Esophagus (tissue), 2 donors: ENCODE measurements at regions not wholly inside any gene's neighbourhood (a gene's known extent, or its start where the extent isn't known, plus 50 kb on each side); places are given as distances from the start of the nearest gene placed in this dataset.

Source experiments
- H3K27ac ChIP-seq, 2 donors: one replicate each; pipeline ENCODE4 v1.5.1; 2013; ENCODE audit warnings: low read depth in 2 of 2, mild to moderate bottlenecking in 2 of 2, inconsistent platforms in 1 of 2, low read length in 1 of 2, moderate library complexity in 1 of 2
- H3K27me3 ChIP-seq, 2 donors: one replicate each; pipeline ENCODE4 v1.6.1; 2013; ENCODE audit warnings: low read length in 2 of 2, control low read depth in 1 of 2, mild to moderate bottlenecking in 1 of 2; ENCODE audit not compliant: insufficient read depth in 2 of 2, control insufficient read depth in 1 of 2
- H3K36me3 ChIP-seq, 2 donors: one replicate each; pipeline ENCODE4 v1.6.1; 2013; ENCODE audit warnings: low read length in 1 of 2; ENCODE audit not compliant: control insufficient read depth in 2 of 2, insufficient read depth in 2 of 2
- H3K4me1 ChIP-seq, 2 donors: one replicate each; pipeline ENCODE4 v1.6.1; 2013; ENCODE audit warnings: low read length in 1 of 2; ENCODE audit not compliant: control insufficient read depth in 2 of 2, insufficient read depth in 2 of 2
- H3K4me3 ChIP-seq, 2 donors: one replicate each; pipeline ENCODE4 v1.5.1; 2013; ENCODE audit warnings: low read length in 2 of 2, mild to moderate bottlenecking in 2 of 2, low read depth in 1 of 2, moderate library complexity in 1 of 2
- H3K9me3 ChIP-seq, 2 donors: one replicate each; pipeline ENCODE4 v1.6.1; 2013; ENCODE audit warnings: mild to moderate bottlenecking in 2 of 2, low read depth in 1 of 2, low read length in 1 of 2, moderate library complexity in 1 of 2; ENCODE audit not compliant: control insufficient read depth in 2 of 2, insufficient read depth in 1 of 2
- WGBS, 2 donors: extraction: QIAGEN DNeasy Blood & Tissue Kit; methylation state at CpG; one replicate each; pipeline ENCODE4 v1.1.7; 2013; 5-methylcytosine and 5-hydroxymethylcytosine counted together
- donor health status: healthy with polysubstance abuse.
- donor health status: Bipolar disorder and iron deficiency.

GRCh38 chr6:12436224-12436623 lies 146.1 kb downstream of the EDN1 start:
- no peaks in the 10 kb centered on the region for H3K27me3 ChIP-seq
- H3K4me1 ChIP-seq = no peaks in the 10 kb centered on the region
- H3K9me3 ChIP-seq = no peaks in the 10 kb centered on the region
- H3K4me3 ChIP-seq = no peak overlapping the region
- H3K36me3 ChIP-seq = no peaks in the 10 kb centered on the region
- H3K27ac ChIP-seq = no peak overlapping the region
- 45 to 47% methylated on average over 3 of the region's 3 CpGs for WGBS, 2 donors

DNA sequence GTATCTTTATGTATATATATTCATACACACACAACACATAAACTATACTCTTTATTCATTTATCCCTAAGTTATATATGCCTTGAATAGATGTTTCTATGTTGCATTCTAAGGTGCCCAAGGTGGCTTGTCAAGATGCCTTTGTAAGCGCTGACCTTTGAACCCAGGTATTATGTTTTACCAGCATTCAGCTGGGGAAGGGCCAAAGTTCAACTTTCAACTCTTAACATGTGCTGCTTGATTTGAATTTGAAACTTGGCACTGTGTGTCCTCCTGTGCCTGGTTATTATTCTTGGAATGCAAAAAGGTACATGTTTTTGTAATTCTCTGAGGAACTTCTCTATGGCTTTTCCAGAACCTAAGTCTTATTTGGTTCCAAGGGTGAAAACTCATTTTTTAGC lies 146.5 kb downstream of the EDN1 start:
- 63 to 98% methylated on average over 1 of the region's 1 CpG for WGBS, 2 donors
- H3K9me3 ChIP-seq = no peaks in the 10 kb centered on the region
- H3K27me3 ChIP-seq = no peaks in the 10 kb centered on the region

GRCh38 chr6:12439296-12439695 lies 149.1 kb downstream of the EDN1 start:
- H3K27ac ChIP-seq = no peak overlapping the region
- no peak overlapping the region for H3K4me3 ChIP-seq
- H3K36me3 ChIP-seq = no peaks in the 10 kb centered on the region
- H3K27me3 ChIP-seq = no peaks in the 10 kb centered on the region
- H3K4me1 ChIP-seq = no peaks in the 10 kb centered on the region
- no peaks in the 10 kb centered on the region for H3K9me3 ChIP-seq

More for the DNA sequence above, 146.5 kb downstream of the EDN1 start:
- H3K36me3 ChIP-seq = no peaks in the 10 kb centered on the region
- H3K4me1 ChIP-seq = no peaks in the 10 kb centered on the region
- no peak overlapping the region for H3K4me3 ChIP-seq
- no peak overlapping the region for H3K27ac ChIP-seq

- no peak overlapping the region for H3K27ac ChIP-seq
- 83 to 89% methylated on average over 3 of the region's 3 CpGs for WGBS, 2 donors
- no peaks in the 10 kb centered on the region for H3K36me3 ChIP-seq
- no peaks in the 10 kb centered on the region for H3K9me3 ChIP-seq
- H3K27me3 ChIP-seq = no peaks in the 10 kb centered on the region
- H3K4me1 ChIP-seq = no peaks in the 10 kb centered on the region
- no peak overlapping the region for H3K4me3 ChIP-seq
Observed at GRCh38 chr6:12440981-12441380, 150.8 kb downstream of the EDN1 start.

DNA sequence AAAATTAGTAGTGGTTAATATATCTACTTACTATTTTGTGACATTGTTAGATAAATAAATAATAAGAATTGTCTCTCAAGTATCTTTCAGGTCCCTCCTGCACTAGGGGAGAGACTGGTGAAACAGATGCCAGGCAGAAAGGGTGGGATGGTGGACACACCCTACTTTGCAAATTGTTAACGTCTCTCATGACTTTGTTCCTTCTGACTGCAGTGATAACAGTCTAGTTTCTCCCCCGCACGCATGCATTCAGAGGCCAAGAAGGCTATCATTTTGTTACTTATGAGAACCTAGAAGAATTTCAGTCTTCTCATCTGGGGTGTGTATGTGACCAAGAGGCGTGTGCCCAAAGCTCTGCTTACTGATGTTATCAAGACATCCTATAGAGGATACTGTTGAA lies 152.3 kb downstream of the EDN1 start:
- Histone ChIP-seq H3K9me3 (no peaks in the 10 kb centered on the region), H3K4me3 (no peak overlapping the region), H3K27ac (no peak overlapping the region), H3K36me3 (no peaks in the 10 kb centered on the region), H3K4me1 (no peaks in the 10 kb centered on the region), H3K27me3 (no peaks in the 10 kb centered on the region)
- 72 to 79% methylated on average over 4 of the region's 4 CpGs for WGBS, 2 donors

DNA sequence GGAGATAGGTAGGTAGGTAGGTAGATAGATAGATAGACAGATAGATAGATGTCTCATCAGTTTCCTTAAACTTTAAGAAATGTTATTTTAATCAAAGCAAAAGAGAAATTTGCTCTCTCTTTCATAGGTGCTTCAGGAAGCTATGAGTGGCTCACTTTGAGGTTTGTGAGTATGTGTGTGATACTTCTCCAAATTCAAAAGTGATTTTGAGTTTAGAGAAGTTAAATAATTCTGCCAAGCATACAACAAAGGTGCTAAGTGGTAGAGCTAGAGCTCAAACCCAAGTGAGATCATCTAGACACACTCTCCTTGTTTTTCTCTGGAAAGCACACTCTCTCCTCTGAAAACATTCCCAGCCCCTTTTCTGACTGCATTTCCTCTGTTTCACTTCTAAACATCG lies 156.2 kb downstream of the EDN1 start:
- no peak overlapping the region for H3K27ac ChIP-seq
- 67 to 78% methylated on average over 1 of the region's 1 CpG for WGBS, 2 donors
- H3K4me1 ChIP-seq = no peaks in the 10 kb centered on the region
- H3K4me3 ChIP-seq = no peak overlapping the region
- no peaks in the 10 kb centered on the region for H3K27me3 ChIP-seq
- no peaks in the 10 kb centered on the region for H3K9me3 ChIP-seq
- H3K36me3 ChIP-seq = no peaks in the 10 kb centered on the region

- WGBS, 2 donors = 71 to 79% methylated on average over 4 of the region's 4 CpGs
- peaks cover 0 to 2% of the 10 kb centered on the region in 2 donors for H3K9me3 ChIP-seq
- no peaks in the 10 kb centered on the region for H3K4me1 ChIP-seq
Observed at GRCh38 chr6:12449447-12449846, 159.3 kb downstream of the EDN1 start.

DNA sequence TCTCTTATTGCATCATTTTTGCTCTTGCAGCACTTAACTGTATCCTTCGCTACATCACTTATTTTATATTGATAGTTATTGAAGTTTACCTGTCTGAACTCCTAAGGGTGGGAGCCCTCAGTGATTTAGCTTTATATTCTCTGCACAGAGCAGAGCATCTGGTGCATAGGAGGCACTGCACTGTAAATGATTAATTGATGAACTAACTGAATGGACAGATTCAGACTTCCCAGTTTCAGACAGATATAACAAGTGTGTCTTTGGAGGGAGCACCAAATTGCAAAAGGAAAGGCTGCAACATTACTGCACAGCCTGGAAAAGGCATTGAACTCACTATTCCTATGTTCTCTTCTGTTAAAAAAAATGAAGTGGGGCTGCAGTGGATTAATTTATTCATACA lies 160.3 kb downstream of the EDN1 start:
- Histone ChIP-seq H3K27ac (no peak overlapping the region), H3K9me3 (peaks cover 0 to 2% of the 10 kb centered on the region in 2 donors), H3K4me1 (no peaks in the 10 kb centered on the region), H3K4me3 (no peak overlapping the region), H3K27me3 (no peaks in the 10 kb centered on the region), H3K36me3 (no peaks in the 10 kb centered on the region)
- WGBS, 2 donors = 85 to 93% methylated on average over 1 of the region's 1 CpG

More at GRCh38 chr6:12449447-12449846, 159.3 kb downstream of the EDN1 start:
- Histone ChIP-seq H3K36me3 (no peaks in the 10 kb centered on the region), H3K27ac (no peak overlapping the region), H3K4me3 (no peak overlapping the region), H3K27me3 (no peaks in the 10 kb centered on the region)

DNA sequence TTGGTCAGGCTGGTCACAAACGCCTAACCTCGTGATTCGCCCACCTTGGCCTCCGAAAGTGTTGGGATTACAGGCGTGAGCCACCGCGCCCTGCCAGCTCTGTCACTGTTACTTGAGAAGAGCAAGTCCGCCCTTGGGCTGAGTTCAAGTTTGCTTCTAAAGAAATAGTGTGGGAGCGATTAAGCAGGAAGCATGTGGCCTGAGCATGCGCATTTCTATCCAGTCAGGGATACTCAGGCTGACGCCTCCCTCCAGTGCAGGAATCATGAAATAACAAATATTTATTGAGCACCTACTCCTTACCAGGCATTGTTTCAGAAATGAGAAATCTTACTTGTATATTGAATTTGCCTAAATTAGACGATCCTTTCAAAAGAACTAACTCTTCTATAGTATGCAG lies 166.2 kb downstream of the EDN1 start:
- H3K9me3 ChIP-seq = peaks cover 0 to 2% of the 10 kb centered on the region in 2 donors
- no peaks in the 10 kb centered on the region for H3K27me3 ChIP-seq
- H3K27ac ChIP-seq = no peak overlapping the region
- no peak overlapping the region for H3K4me3 ChIP-seq
- no peaks in the 10 kb centered on the region for H3K4me1 ChIP-seq
- no peaks in the 10 kb centered on the region for H3K36me3 ChIP-seq
- WGBS, 2 donors = 92% methylated on average over 12 of the region's 12 CpGs

GRCh38 chr6:12457094-12457493 lies 166.9 kb downstream of the EDN1 start:
- WGBS, 2 donors = 71 to 75% methylated on average over 3 of the region's 3 CpGs
- no peaks in the 10 kb centered on the region for H3K36me3 ChIP-seq
- H3K9me3 ChIP-seq = peaks cover 0 to 2% of the 10 kb centered on the region in 2 donors
- H3K4me1 ChIP-seq = no peaks in the 10 kb centered on the region
- H3K27me3 ChIP-seq = no peaks in the 10 kb centered on the region
- H3K27ac ChIP-seq = no peak overlapping the region
- H3K4me3 ChIP-seq = no peak overlapping the region
